PC-9 (cell line): ENCODE measurements at regions not wholly inside any gene's neighbourhood (a gene's known extent, or its start where the extent isn't known, plus 50 kb on each side); places are given as distances from the start of the nearest gene placed in this dataset.

Source experiments
- CTCF ChIP-seq: fragments of 200-600 bp; sonication (generic); conservative IDR thresholded peaks from 2 replicates; pipeline ENCODE4 v1.6.1; 2017; ENCODE audit warnings: mixed run types, antibody characterized with exemption, mild to moderate bottlenecking, moderate library complexity
- EZH2 ChIP-seq: fragments of 200-600 bp; sonication (generic); IDR thresholded peaks from 2 replicates; pipeline ENCODE4 v1.8.0; 2017; ENCODE audit warnings: antibody characterized with exemption, low read depth

DNA sequence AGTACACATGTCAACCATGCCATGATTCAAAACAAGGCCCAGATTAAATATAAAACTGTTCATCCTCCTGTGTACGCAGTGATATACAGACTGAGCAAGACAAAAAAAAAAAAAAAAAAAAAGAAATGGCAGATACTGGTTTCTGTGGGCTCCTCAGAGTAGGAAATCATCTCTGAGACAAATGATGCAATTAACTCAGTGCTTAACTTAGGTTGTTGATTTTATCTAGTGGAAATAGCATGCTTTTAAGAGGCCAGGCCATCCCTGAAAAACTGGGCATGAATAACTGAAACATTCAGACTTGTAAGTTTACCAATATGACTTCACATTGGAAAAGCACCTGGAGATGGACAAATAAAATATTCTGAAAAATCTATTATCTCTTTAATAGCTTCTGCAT lies 69.0 kb downstream of the DKK1 start:
- no peak for TF ChIP-seq CTCF
- no peak for TF ChIP-seq EZH2
